Hematopoietic multipotent progenitor cell (in vitro differentiated cells): ENCODE measurements at regions not wholly inside any gene's neighbourhood (a gene's known extent, or its start where the extent isn't known, plus 50 kb on each side); places are given as distances from the start of the nearest gene placed in this dataset.
A peak's percentile ranks its signal among the peaks of the same experiment; 100 is the strongest.

ENCODE experiments used
- DNase-seq, 3 donors: peaks; one replicate each; pipeline ENCODE4 v3.0.0-alpha.2; 2011 to 2015; ENCODE audit warnings: low read depth in 2 of 3, low spot score in 2 of 3

- DNase-seq = no peak
Measured at GRCh38 chr6:133688705-133689492, 200.0 kb upstream of the TCF21 start.

- no peak for DNase-seq
Measured at GRCh38 chr6:133689863-133690262, 199.1 kb upstream of the TCF21 start.

- DNase-seq = no peak
Measured at GRCh38 chr6:133693565-133693964, 195.3 kb upstream of the TCF21 start.

- DNase-seq = no peak
Measured at GRCh38 chr6:133697185-133697584, 191.7 kb upstream of the TCF21 start.

- no peak for DNase-seq
Measured at GRCh38 chr6:133697666-133698065, 191.2 kb upstream of the TCF21 start.

- DNase-seq = no peak
Measured at GRCh38 chr6:133698272-133698671, 190.6 kb upstream of the TCF21 start.

- DNase-seq = no peak
Measured at GRCh38 chr6:133699741-133700385, 189.1 kb upstream of the TCF21 start.

- DNase-seq = peak in 2 of 3 donors; percentile 81 to 91
Measured at GRCh38 chr6:133701633-133702331, 187.1 kb upstream of the TCF21 start.

GRCh38 chr6:133704371-133704770, 184.5 kb upstream of the TCF21 start:
- no peak for DNase-seq

- no peak for DNase-seq
Measured at GRCh38 chr6:133705066-133705465, 183.8 kb upstream of the TCF21 start.

- no peak for DNase-seq
Measured at GRCh38 chr6:133705731-133706130, 183.2 kb upstream of the TCF21 start.

- DNase-seq = peak in 2 of 3 donors; percentile 81 to 91
Measured at GRCh38 chr6:133707456-133707855, 181.5 kb upstream of the TCF21 start.

- no peak for DNase-seq
Measured at GRCh38 chr6:133710826-133711225, 178.1 kb upstream of the TCF21 start.

- no peak for DNase-seq
Measured at GRCh38 chr6:133715270-133715669, 173.6 kb upstream of the TCF21 start.

- DNase-seq = no peak
Measured at GRCh38 chr6:133724726-133725125, 164.2 kb upstream of the TCF21 start.

- no peak for DNase-seq
Measured at GRCh38 chr6:133726188-133726587, 162.7 kb upstream of the TCF21 start.

- DNase-seq = no peak
Measured at GRCh38 chr6:133730881-133731280, 158.0 kb upstream of the TCF21 start.

- DNase-seq = no peak
Measured at GRCh38 chr6:133740218-133740617, 148.7 kb upstream of the TCF21 start.

GRCh38 chr6:133740816-133741215, 148.1 kb upstream of the TCF21 start:
- DNase-seq = no peak

- no peak for DNase-seq
Measured at GRCh38 chr6:133741375-133741861, 147.5 kb upstream of the TCF21 start.

GRCh38 chr6:133743621-133744020, 145.3 kb upstream of the TCF21 start:
- no peak for DNase-seq

- DNase-seq = no peak
Measured at GRCh38 chr6:133746417-133746770, 142.5 kb upstream of the TCF21 start.
